ENCODE measurements at regions not wholly inside any gene's neighbourhood (a gene's known extent, or its start where the extent isn't known, plus 50 kb on each side); places are given as distances from the start of the nearest gene placed in this dataset.
A peak's percentile ranks its signal among the peaks of the same experiment; 100 is the strongest.

GRCh38 chr6:104400844-104401243, 458.9 kb downstream of the HACE1 start:
- DNase-seq (ENCODE audit: low spot score) (no peak), ATAC-seq (0 out of 2 replicates have a peak, but pooled peaks have one; percentile 28)
- no peaks in the 10 kb centered on the region for H3K36me3 Mint-ChIP-seq
- ChIA-PET CTCF (no interaction called here), POLR2A (no interaction called here)
- TF ChIP-seq CREM (CRISPR knock-in tag; IDR thresholded peaks at IDR 0.05) (no peak), ZNF416 (CRISPR knock-in tag; IDR thresholded peaks at IDR 0.05) (no peak)
- no peaks in the 10 kb centered on the region for H3K9me3 Mint-ChIP-seq
- H3K27ac Mint-ChIP-seq, result no peak overlapping the region
- H3K4me1 Mint-ChIP-seq, result peaks cover 7% of the 10 kb centered on the region
- H3K27me3 Mint-ChIP-seq (ENCODE audit: low read depth), result no peaks in the 10 kb centered on the region
- no peak overlapping the region for H3K4me3 Mint-ChIP-seq

GRCh38 chr6:104396077-104396476, 463.6 kb downstream of the HACE1 start:
- no peak overlapping the region for H3K27ac Mint-ChIP-seq
- ATAC-seq (no peak), DNase-seq (ENCODE audit: low spot score) (no peak)
- H3K36me3 Mint-ChIP-seq, result no peaks in the 10 kb centered on the region
- no peaks in the 10 kb centered on the region for H3K9me3 Mint-ChIP-seq
- TF ChIP-seq MXD4 (CRISPR knock-in tag; IDR thresholded peaks at IDR 0.05; ENCODE audit: borderline replicate concordance), result no peak
- no peak for TF ChIP-seq ZBTB21 (CRISPR knock-in tag; IDR thresholded peaks at IDR 0.05; ENCODE audit: borderline replicate concordance)
- no peak for TF ChIP-seq PRDM15 (CRISPR knock-in tag; IDR thresholded peaks at IDR 0.05)
- TF ChIP-seq NFYB (CRISPR knock-in tag; conservative IDR thresholded peaks at IDR 0.05; ENCODE audit: low read depth), result no peak
- no peak for TF ChIP-seq ZNF219 (CRISPR knock-in tag; IDR thresholded peaks at IDR 0.05; ENCODE audit: borderline replicate concordance)
- TF ChIP-seq, protein P1, sequence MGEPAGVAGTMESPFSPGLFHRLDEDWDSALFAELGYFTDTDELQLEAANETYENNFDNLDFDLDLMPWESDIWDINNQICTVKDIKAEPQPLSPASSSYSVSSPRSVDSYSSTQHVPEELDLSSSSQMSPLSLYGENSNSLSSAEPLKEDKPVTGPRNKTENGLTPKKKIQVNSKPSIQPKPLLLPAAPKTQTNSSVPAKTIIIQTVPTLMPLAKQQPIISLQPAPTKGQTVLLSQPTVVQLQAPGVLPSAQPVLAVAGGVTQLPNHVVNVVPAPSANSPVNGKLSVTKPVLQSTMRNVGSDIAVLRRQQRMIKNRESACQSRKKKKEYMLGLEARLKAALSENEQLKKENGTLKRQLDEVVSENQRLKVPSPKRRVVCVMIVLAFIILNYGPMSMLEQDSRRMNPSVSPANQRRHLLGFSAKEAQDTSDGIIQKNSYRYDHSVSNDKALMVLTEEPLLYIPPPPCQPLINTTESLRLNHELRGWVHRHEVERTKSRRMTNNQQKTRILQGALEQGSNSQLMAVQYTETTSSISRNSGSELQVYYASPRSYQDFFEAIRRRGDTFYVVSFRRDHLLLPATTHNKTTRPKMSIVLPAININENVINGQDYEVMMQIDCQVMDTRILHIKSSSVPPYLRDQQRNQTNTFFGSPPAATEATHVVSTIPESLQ (CRISPR knock-in tag; IDR thresholded peaks at IDR 0.05), result no peak
- no peak for TF ChIP-seq E2F5 (CRISPR knock-in tag; IDR thresholded peaks at IDR 0.05)
- TF ChIP-seq, protein P2, sequence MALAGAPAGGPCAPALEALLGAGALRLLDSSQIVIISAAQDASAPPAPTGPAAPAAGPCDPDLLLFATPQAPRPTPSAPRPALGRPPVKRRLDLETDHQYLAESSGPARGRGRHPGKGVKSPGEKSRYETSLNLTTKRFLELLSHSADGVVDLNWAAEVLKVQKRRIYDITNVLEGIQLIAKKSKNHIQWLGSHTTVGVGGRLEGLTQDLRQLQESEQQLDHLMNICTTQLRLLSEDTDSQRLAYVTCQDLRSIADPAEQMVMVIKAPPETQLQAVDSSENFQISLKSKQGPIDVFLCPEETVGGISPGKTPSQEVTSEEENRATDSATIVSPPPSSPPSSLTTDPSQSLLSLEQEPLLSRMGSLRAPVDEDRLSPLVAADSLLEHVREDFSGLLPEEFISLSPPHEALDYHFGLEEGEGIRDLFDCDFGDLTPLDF (CRISPR knock-in tag; IDR thresholded peaks at IDR 0.05), result no peak
- TF ChIP-seq HMGA2 (CRISPR knock-in tag; IDR thresholded peaks at IDR 0.05), result no peak
- no peak for TF ChIP-seq ZNF425 (CRISPR knock-in tag; conservative IDR thresholded peaks at IDR 0.05)
- TF ChIP-seq NR3C1 (CRISPR knock-in tag; conservative IDR thresholded peaks at IDR 0.05; ENCODE audit: low read depth), result no peak
- no peak for TF ChIP-seq KAT7 (CRISPR knock-in tag; IDR thresholded peaks at IDR 0.05; ENCODE audit: borderline replicate concordance)
- TF ChIP-seq, protein P3, sequence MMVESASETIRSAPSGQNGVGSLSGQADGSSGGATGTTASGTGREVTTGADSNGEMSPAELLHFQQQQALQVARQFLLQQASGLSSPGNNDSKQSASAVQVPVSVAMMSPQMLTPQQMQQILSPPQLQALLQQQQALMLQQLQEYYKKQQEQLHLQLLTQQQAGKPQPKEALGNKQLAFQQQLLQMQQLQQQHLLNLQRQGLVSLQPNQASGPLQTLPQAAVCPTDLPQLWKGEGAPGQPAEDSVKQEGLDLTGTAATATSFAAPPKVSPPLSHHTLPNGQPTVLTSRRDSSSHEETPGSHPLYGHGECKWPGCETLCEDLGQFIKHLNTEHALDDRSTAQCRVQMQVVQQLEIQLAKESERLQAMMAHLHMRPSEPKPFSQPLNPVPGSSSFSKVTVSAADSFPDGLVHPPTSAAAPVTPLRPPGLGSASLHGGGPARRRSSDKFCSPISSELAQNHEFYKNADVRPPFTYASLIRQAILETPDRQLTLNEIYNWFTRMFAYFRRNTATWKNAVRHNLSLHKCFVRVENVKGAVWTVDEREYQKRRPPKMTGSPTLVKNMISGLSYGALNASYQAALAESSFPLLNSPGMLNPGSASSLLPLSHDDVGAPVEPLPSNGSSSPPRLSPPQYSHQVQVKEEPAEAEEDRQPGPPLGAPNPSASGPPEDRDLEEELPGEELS (CRISPR knock-in tag; IDR thresholded peaks at IDR 0.05), result no peak
- TF ChIP-seq EMX1 (CRISPR knock-in tag; IDR thresholded peaks at IDR 0.05), result no peak
- TF ChIP-seq, protein P4, sequence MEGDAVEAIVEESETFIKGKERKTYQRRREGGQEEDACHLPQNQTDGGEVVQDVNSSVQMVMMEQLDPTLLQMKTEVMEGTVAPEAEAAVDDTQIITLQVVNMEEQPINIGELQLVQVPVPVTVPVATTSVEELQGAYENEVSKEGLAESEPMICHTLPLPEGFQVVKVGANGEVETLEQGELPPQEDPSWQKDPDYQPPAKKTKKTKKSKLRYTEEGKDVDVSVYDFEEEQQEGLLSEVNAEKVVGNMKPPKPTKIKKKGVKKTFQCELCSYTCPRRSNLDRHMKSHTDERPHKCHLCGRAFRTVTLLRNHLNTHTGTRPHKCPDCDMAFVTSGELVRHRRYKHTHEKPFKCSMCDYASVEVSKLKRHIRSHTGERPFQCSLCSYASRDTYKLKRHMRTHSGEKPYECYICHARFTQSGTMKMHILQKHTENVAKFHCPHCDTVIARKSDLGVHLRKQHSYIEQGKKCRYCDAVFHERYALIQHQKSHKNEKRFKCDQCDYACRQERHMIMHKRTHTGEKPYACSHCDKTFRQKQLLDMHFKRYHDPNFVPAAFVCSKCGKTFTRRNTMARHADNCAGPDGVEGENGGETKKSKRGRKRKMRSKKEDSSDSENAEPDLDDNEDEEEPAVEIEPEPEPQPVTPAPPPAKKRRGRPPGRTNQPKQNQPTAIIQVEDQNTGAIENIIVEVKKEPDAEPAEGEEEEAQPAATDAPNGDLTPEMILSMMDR (IDR thresholded peaks at IDR 0.05), result no peak
- no peak for TF ChIP-seq MAX (CRISPR knock-in tag; IDR thresholded peaks at IDR 0.05)
- TF ChIP-seq, protein P5, sequence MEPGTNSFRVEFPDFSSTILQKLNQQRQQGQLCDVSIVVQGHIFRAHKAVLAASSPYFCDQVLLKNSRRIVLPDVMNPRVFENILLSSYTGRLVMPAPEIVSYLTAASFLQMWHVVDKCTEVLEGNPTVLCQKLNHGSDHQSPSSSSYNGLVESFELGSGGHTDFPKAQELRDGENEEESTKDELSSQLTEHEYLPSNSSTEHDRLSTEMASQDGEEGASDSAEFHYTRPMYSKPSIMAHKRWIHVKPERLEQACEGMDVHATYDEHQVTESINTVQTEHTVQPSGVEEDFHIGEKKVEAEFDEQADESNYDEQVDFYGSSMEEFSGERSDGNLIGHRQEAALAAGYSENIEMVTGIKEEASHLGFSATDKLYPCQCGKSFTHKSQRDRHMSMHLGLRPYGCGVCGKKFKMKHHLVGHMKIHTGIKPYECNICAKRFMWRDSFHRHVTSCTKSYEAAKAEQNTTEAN (CRISPR knock-in tag; IDR thresholded peaks at IDR 0.05), result no peak
- CTCF ChIA-PET, result no interaction called here
- no peak overlapping the region for H3K4me3 Mint-ChIP-seq
- POLR2A ChIA-PET, result no interaction called here
- H3K4me1 Mint-ChIP-seq, result peaks cover 6% of the 10 kb centered on the region
- no peaks in the 10 kb centered on the region for H3K27me3 Mint-ChIP-seq (ENCODE audit: low read depth)

All from WTC11 (cell line).